SK-N-MC (cell line): ENCODE measurements at regions not wholly inside any gene's neighbourhood (a gene's known extent, or its start where the extent isn't known, plus 50 kb on each side); places are given as distances from the start of the nearest gene placed in this dataset.

Experiments
- EZH2 ChIP-seq: fragments of 200-600 bp; sonication (generic); IDR thresholded peaks from one replicate; pipeline ENCODE4 v1.6.1; 2017; ENCODE audit warnings: antibody characterized with exemption
- POLR2AphosphoS5 ChIP-seq: IDR thresholded peaks from 2 replicates; pipeline ENCODE4 v1.6.1; 2012; ENCODE audit warnings: mild to moderate bottlenecking, low read depth, low read length, borderline replicate concordance

DNA sequence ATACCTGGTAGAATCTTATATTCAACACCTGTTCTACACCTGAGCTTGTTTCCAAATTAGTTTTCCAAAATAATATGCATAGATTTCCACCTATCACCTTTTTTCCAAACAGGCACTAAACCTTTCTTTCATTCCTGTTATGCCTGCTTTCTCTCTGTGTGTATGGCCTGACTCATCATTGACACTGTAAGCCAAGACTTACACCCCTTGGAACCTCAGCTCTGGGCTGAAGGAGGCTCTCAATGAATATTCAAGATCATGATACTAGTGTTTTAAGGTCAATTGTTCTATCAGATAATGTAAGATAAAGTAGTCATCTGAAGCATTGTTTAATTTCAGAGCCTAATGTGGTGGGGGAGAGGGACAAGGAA, 1193.3 kb downstream of the FLRT2 start:
- TF ChIP-seq EZH2 (no peak), POLR2AphosphoS5 (no peak)
